ENCODE measurements at regions not wholly inside any gene's neighbourhood (a gene's known extent, or its start where the extent isn't known, plus 50 kb on each side); places are given as distances from the start of the nearest gene placed in this dataset.
A peak's percentile ranks its signal among the peaks of the same experiment; 100 is the strongest.
"Not testable (repeated sequence)": the region's sequence is repeated elsewhere in the genome, so short reads cannot be mapped to it uniquely, and the experiment has no call there.

GRCh38 chr7:131961054-131961680 is 404.7 kb upstream of the PODXL start:
- no peak for DNase-seq (ENCODE audit: low read depth in 2 of 2)

DNA sequence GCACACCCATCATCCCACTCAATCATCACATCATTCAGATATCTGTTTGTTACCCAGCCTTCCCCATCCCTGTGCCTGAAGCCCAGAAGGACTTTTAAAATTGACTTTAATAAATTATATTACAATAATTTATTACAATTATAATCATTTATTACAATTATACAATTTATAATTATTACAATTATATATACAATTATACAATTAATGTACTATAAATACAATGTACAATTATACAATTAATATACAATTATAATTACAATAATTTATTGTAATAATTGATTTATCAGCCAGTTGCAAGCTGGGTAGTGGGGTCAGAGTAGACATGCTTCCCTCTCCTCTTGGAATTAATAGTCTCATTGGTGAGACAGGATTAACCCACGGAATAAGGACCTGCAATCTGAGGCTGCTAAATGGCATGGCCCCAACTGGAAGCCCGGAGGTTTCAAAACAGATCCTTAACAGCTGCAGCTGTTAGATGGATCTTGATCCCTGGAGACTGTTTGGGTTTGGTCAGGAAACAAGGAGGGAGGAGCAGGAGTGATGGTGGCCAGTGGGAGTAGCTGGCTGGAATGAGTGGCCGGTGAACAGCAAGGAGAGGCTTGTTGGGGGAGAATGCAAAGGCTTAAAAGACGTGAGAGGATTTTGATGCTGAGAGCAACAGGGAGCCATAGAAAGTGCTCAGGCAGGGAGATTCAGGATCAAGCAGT is 402.8 kb upstream of the PODXL start:
- DNase-seq (ENCODE audit: low read depth in 2 of 2) = no peak

DNA sequence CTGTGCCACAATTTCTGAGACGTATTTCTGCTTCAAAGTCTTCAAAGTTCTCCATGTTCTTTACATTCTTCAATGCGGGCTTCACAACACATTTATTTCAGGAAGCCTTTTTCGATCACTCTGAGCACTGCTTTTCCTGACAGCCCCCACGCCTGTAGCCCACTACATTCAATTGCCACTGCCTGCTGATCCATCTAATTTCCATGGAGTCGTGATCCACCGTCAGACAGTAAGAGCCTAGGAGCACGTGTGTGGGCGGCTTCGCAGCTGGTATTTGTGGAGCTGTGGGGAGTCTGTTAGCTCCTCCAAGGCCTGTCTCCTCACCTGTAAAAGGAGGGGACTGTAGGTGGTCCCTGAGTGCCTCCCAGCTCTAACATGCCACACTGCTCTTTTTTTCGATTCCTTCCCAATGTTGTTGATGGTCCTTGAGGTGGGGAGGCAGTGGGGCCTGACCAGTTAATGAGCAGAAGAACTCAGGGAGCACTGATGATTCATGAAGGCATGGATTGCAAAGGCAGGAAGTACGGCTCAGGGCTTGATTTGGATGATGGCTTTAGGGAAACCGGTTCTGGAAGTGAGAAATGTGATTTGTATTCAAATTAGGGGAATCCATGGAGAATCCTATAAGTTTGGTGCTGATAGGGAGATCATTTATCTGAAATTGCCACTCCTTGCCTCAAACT is 401.1 kb upstream of the PODXL start:
- no peak for DNase-seq (ENCODE audit: low read depth in 2 of 2)

DNA sequence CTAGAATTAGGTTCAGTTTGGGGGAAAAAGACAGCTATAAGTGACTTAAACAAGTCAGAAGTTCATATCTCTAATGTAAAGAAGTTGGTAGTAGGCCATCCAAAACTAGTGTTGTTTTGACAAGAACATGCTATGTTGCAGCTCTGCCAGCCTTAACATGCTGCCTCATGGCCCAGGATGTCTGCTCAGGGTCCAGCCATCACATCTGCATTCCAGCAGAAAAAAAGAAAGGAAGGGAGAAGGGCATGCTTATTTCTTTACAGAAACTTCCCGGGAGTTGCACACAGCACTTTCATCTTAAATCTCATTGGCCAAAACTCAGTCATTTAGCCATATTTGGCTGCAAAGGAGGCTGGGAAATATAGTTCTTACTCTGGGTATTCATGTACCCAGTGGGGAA is 400.4 kb upstream of the PODXL start:
- no peak for DNase-seq (ENCODE audit: low read depth in 2 of 2)

DNA sequence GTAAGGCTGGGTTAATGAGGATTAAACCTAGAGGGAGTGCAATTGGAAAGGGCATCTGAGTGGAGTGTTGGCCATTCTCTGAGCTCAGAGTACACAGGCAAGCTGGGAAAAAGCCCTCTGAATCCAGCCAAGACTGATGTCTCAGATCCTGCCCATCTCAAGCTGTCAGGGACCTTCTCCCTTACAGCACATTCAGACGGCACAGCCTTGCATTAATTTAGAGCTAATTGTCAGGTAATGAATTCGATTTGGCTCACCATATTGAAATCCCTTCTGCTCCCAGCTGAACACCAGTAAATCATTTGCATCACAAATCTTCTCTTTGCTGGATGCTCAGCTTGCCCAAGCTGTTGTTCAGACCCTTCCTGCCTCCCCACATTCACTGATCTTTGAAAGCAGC is 399.3 kb upstream of the PODXL start:
- DNase-seq (ENCODE audit: low read depth in 2 of 2) = no peak

- no peak for DNase-seq (ENCODE audit: low read depth in 2 of 2)
Measured at GRCh38 chr7:131953184-131953583, 396.8 kb upstream of the PODXL start.

GRCh38 chr7:131952365-131952764 is 395.9 kb upstream of the PODXL start:
- DNase-seq (ENCODE audit: low read depth in 2 of 2) = no peak

- DNase-seq (ENCODE audit: low read depth in 2 of 2) = no peak
Measured at GRCh38 chr7:131950758-131951157, 394.3 kb upstream of the PODXL start.

- DNase-seq (ENCODE audit: low read depth in 2 of 2) = no peak
Measured at GRCh38 chr7:131949659-131950058, 393.2 kb upstream of the PODXL start.

- no peak for DNase-seq (ENCODE audit: low read depth in 2 of 2)
Measured at GRCh38 chr7:131948434-131949053, 392.1 kb upstream of the PODXL start.

DNA sequence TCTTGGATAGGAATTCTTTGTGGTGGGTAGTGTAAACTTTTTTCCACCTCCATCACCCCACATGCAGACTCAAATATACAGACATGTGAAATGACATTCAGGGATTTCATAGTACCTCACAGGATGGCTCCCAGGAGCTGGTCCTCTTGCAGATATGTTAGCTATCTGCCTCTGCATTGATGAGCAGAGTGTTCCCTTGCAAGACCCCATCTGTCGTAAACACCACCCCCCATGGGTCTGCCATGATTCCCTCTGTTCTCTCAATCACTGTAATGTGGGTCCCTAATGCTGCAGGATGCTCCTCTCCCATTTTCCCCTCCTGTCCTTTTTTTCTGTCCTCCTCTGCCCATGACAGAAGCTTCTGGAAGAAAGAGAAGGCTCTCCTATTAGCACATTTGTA is 391.2 kb upstream of the PODXL start:
- no peak for DNase-seq (ENCODE audit: low read depth in 2 of 2)

- no peak for DNase-seq (ENCODE audit: low read depth in 2 of 2)
Measured at GRCh38 chr7:131945957-131946544, 389.6 kb upstream of the PODXL start.

- peak in 1 of 2 experiments; percentile 13 for DNase-seq (ENCODE audit: low read depth in 2 of 2)
Measured at GRCh38 chr7:131945313-131945911, 389.0 kb upstream of the PODXL start.

DNA sequence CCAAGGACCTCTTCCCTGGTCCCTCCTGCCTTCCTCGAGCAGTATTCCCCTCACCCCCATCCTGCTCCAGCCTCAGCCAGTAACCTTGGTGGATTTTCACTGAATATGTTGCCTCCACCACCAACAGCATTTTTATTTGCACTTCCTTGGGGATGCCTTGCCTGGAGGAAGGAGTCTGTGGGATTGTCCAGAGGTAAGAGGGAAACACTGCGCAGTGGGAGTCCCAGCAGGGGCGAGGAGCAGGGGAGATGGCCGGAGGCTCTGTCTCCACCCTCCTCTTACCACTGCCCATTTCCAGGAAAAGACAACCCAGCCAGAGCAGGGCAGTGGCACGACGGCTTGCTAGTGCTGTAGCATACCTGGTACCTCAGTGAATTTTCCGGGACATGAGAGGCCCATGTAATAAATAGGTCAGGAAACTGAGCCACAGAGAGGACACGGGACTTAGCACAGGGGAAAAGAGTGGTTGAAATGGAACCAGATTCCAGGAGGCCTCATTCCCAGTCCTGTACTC is 388.2 kb upstream of the PODXL start:
- no peak for DNase-seq (ENCODE audit: low read depth in 2 of 2)

DNA sequence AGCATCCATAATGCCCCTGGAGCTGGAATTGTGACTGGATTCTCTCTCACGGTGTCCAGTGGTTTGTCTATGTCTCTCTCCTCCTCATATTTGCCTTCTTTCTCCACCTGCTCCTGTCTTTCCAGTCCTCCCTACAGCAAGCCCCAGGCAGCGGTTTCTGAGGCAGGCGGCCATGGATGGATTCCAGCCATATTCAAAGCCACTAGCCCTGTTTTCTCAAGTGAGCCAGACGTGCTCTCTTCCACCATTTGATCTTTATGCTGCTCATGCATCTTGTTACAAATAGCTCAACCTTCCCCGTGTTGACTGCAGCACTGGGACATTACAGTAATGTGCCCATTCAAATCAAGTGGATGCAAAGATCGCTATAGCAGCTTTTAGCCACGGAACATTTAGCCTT is 387.2 kb upstream of the PODXL start:
- DNase-seq (ENCODE audit: low read depth in 2 of 2) = no peak

DNA sequence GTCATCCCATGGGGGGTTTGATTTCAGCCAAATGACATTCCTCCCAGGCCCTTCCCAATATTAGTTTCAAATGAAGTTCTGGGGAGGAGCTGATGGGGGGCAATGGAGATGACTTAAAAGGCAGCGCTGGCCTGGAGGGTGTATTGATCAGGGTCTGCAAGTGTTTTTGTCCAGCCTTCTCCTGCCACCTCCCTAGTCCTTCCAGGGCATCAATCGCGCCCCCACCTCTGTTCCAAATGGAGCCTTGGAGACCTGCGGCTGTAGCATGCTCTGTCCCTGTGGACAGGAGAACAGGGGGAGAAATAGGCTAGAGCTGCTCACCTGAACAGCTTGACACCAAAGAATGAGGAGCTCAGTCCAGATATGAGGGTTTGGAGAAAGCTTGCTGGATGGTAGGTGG is 386.8 kb upstream of the PODXL start:
- DNase-seq (ENCODE audit: low read depth in 2 of 2) = no peak

DNA sequence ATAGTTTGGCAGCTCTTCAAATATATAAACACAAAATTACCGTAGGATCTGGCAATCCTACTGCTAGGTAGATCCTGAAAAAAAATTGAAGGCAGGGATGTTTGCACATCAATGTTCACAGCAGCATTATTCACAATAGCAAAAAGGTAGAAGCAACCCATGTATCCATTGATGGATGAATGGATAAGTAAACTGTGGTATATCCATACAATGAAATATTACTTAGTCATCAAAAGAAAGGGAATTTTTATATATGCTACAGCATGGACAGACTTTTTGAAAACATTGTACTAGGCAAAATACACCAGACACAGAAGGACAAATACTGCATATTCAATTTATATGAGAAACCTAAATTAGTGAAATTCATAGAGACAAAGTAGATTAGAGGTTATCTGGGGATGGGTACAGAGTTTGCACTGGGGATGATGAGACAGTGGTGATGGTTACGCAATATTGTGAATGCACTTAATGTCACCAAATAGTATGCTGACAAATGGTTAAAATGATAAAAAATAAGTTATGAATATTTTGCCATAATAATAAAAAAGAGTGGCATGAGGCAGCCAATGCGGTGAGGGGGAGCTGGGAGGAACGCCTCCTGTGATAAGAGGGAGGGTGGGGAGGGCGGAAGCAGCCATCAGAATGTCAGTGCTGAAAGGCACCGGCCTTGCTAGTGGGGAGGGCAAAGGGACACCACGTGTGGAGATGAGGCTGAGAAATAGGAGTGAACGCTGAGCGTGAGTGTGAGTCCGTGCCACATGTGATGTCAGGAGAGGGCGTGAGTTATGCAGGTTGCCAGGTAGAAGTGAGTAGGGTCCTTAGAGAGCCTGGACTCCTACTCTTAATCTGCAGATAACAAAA is 386.1 kb upstream of the PODXL start:
- DNase-seq (ENCODE audit: low read depth in 2 of 2) = no peak

GRCh38 chr7:131941291-131941690 is 384.9 kb upstream of the PODXL start:
- no peak for DNase-seq (ENCODE audit: low read depth in 2 of 2)

- DNase-seq (ENCODE audit: low read depth in 2 of 2) = no peak
Measured at GRCh38 chr7:131940621-131941165, 384.3 kb upstream of the PODXL start.

DNA sequence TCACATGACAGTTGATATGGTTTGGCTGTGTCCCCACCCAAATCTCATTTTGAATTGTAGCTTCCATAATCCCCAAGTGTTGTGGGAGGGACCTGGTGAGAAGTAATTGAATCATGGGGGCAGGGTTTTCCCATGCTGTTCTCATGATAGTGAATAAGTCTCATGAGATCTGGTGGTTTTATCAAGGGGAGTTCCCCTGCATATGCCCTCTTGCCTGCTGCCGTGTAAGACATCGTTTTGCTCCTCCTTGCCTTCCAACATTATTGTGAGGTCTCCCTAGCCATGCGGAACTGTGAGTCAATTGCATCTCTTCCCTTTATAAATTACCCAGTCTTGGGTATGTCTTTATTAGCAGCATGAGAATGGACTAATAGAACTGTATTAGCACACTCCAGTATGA is 382.4 kb upstream of the PODXL start:
- not testable (repeated sequence) for DNase-seq (ENCODE audit: low read depth in 2 of 2)

Measured in fibroblast of skin of left quadriceps (primary cell).